K562 (cell line): ENCODE measurements at regions not wholly inside any gene's neighbourhood (a gene's known extent, or its start where the extent isn't known, plus 50 kb on each side); places are given as distances from the start of the nearest gene placed in this dataset.
A peak's percentile ranks its signal among the peaks of the same experiment; 100 is the strongest.

Source experiments
- ATAC-seq: fragments of 200-7000 bp; cut with Tn5 transposase; 3 replicates; pipeline ENCODE4 v1.9.1; 2020; ENCODE audit warnings: moderate library complexity
- BruUV-seq: library from RNA; stranded (reverse); fragments of 400-500 nt; replicated peaks from 2 replicates; lab custom pipeline; 2021; lab: Mats Ljungman, UMichigan
- CTCF ChIA-PET: fragments of 300-600 bp; formaldehyde crosslinking; extraction: SDS; loops from one replicate; lab custom pipeline; 2021; ENCODE audit warnings: low intra/inter-chr PET ratio; lab: Yijun Ruan, JAX
- POLR2A ChIA-PET: fragments of 300-600, 350-650 bp; sonication (Branson Sonifier 250); formaldehyde crosslinking; extraction: SDS; loops from one replicate; lab custom pipeline; 2021; ENCODE audit warnings: antibody characterized with exemption, inconsistent platforms; lab: Yijun Ruan, JAX
- DNase-seq, 4 experiments: peaks; one replicate each; pipeline versions ENCODE4 v3.0.0 to v3.0.0-alpha.2; 2011 to 2018; ENCODE audit warnings: low spot score in 3 of 4, mixed read lengths in 3 of 4; ENCODE audit errors: extremely low read depth in 1 of 4
- FAIRE-seq: peaks from 2 replicates; lab custom pipeline; 2011; peaks lifted over from hg19 to GRCh38; lab: Jason Lieb, UNC
- H2AFZ ChIP-seq: 2 replicates; pipeline ENCODE4 v1.6.0; 2011; ENCODE audit warnings: low read depth, low read length, control low read depth, inconsistent platforms
- H3K27ac ChIP-seq: fragments of 200-600 bp; 3 replicates; pipeline ENCODE4 v1.8.0; 2011; ENCODE audit warnings: low read depth, mild to moderate bottlenecking, control low read depth, inconsistent platforms, low read length, moderate library complexity, mixed read lengths; ENCODE audit errors: extremely low read depth
- H3K27me3 ChIP-seq, 2 experiments: fragments of 300-600 bp in 1 of 2; 2 replicates in 1 of 2; 3 replicates in 1 of 2; pipeline versions ENCODE4 v1.6.0 to v1.8.0; 2011; ENCODE audit warnings: inconsistent platforms in 2 of 2, low read length in 2 of 2, mild to moderate bottlenecking in 1 of 2, mixed read lengths in 1 of 2, moderate library complexity in 1 of 2; ENCODE audit not compliant: control insufficient read depth in 2 of 2, insufficient read depth in 2 of 2
- H3K36me3 ChIP-seq: fragments of 300-600 bp; 3 replicates; pipeline ENCODE4 v1.8.0; 2011; ENCODE audit warnings: mild to moderate bottlenecking, low read length, inconsistent platforms; ENCODE audit not compliant: control insufficient read depth, insufficient read depth
- H3K4me1 ChIP-seq, 2 experiments: fragments of 200-600 bp in 1 of 2; replicated peaks in 1 of 2; 2 replicates in 1 of 2; 3 replicates in 1 of 2; pipeline versions ENCODE4 v1.5.1 to v1.8.0; 2011; ENCODE audit warnings: inconsistent platforms in 2 of 2, low read length in 2 of 2, mild to moderate bottlenecking in 1 of 2, mixed read lengths in 1 of 2, moderate library complexity in 1 of 2; ENCODE audit not compliant: control insufficient read depth in 2 of 2, insufficient read depth in 2 of 2
- H3K4me2 ChIP-seq: 2 replicates; pipeline ENCODE4 v1.6.1; 2011; ENCODE audit warnings: low read length, control low read depth, inconsistent platforms, mixed read lengths; ENCODE audit not compliant: insufficient read depth
- H3K4me3 ChIP-seq: fragments of 200-600 bp; sonication (generic), shearing (Covaris generic); 2 replicates; pipeline ENCODE4 v1.5.1; 2016; ENCODE audit warnings: control low read depth, inconsistent platforms
- H3K79me2 ChIP-seq: fragments of 200-600 bp; 3 replicates; pipeline ENCODE4 v1.8.0; 2011; ENCODE audit warnings: low read length, inconsistent platforms; ENCODE audit not compliant: control insufficient read depth, insufficient read depth
- H3K9ac ChIP-seq, 2 experiments: 2 replicates each; pipeline versions ENCODE4 v1.6.0 to v1.6.1; 2011; ENCODE audit warnings: low read depth in 2 of 2, low read length in 2 of 2, control low read depth in 1 of 2, inconsistent platforms in 1 of 2, mild to moderate bottlenecking in 1 of 2, mixed read lengths in 1 of 2; ENCODE audit not compliant: insufficient read depth in 1 of 2
- H3K9me1 ChIP-seq: one replicate; pipeline ENCODE4 v1.6.0; 2011; ENCODE audit warnings: inconsistent platforms, mild to moderate bottlenecking, low read length, moderate library complexity; ENCODE audit not compliant: control insufficient read depth, insufficient read depth
- H3K9me3 ChIP-seq: replicated peaks from 2 replicates; pipeline ENCODE4 v1.5.1; 2011; ENCODE audit warnings: low read depth, low read length, inconsistent platforms; ENCODE audit not compliant: control insufficient read depth, insufficient read depth
- H4K20me1 ChIP-seq: replicated peaks from 2 replicates; pipeline ENCODE4 v1.6.1; 2011; ENCODE audit warnings: low read length, inconsistent platforms, mixed read lengths; ENCODE audit not compliant: control insufficient read depth, insufficient read depth
- C11orf30 ChIP-seq: fragments of 450-650 bp; IDR thresholded peaks from 2 replicates; pipeline ENCODE4 v1.6.1; 2016; ENCODE audit warnings: low read depth, mild to moderate bottlenecking
- CHD1 ChIP-seq: fragments of 200-600 bp; sonication (generic); IDR thresholded peaks from one replicate; pipeline ENCODE4 v1.6.1; 2012; ENCODE audit warnings: mild to moderate bottlenecking, moderate library complexity, low read length, inconsistent platforms
- GABPA ChIP-seq: fragments of 200-800 bp; sonication (Bioruptor generic); conservative IDR thresholded peaks from 2 replicates; pipeline ENCODE4 v1.6.1; 2016; ENCODE audit warnings: low read depth, missing genetic modification characterization, missing compliant biosample characterization
- GTF2A2 ChIP-seq: IDR thresholded peaks from 2 replicates; pipeline ENCODE4 v1.6.1; 2016; ENCODE audit warnings: mild to moderate bottlenecking, missing genetic modification characterization, missing compliant biosample characterization
- MAFF ChIP-seq: IDR thresholded peaks from 2 replicates; pipeline ENCODE4 v1.6.1; 2012; ENCODE audit warnings: low read length, improper control_type of control experiment
- MAFK ChIP-seq: IDR thresholded peaks from 2 replicates; pipeline ENCODE4 v1.6.1; 2011; ENCODE audit warnings: low read length, improper control_type of control experiment
- NR3C1 ChIP-seq: sonication (generic); formaldehyde crosslinking; IDR thresholded peaks from 2 replicates; pipeline ENCODE4 v1.8.1; 2022; ENCODE audit warnings: missing genetic modification reagents
- PTTG1 ChIP-seq: fragments of 450-650 bp; IDR thresholded peaks from 2 replicates; pipeline ENCODE4 v1.6.1; 2016; ENCODE audit warnings: low read depth, mild to moderate bottlenecking, missing genetic modification characterization, missing compliant biosample characterization
- RBM34 ChIP-seq: fragments of 200-400 bp; formaldehyde crosslinking; IDR thresholded peaks from 2 replicates; pipeline ENCODE4 v1.6.1; 2018; ENCODE audit warnings: low read length, borderline replicate concordance; ENCODE audit not compliant: insufficient read depth
- RBM39 ChIP-seq: fragments of 200-400 bp; formaldehyde crosslinking; optimal IDR thresholded peaks from 2 replicates; pipeline ENCODE3; 2018; ENCODE audit warnings: low read depth, low read length
- RNF2 ChIP-seq: sonication (generic); IDR thresholded peaks from 2 replicates; pipeline ENCODE4 v1.6.1; 2016
- ZNF311 ChIP-seq: fragments of 250-450 bp; sonication (Bioruptor Pico); IDR thresholded peaks from 2 replicates; pipeline ENCODE4 v1.4.0; 2020; ENCODE audit warnings: mild to moderate bottlenecking, moderate library complexity
- ZNF316 ChIP-seq: fragments of 450-650 bp; IDR thresholded peaks from 2 replicates; pipeline ENCODE4 v1.6.1; 2016
- WGBS: fragments of 100-300 bp; shearing (Covaris generic); methylation state at CpG from one replicate; pipeline ENCODE4 v1.1.6; 2016; ENCODE audit warnings: low coverage, mixed read lengths; ENCODE audit not compliant: insufficient coverage; ENCODE audit errors: missing lambda C conversion rate; 5-methylcytosine and 5-hydroxymethylcytosine counted together
- in situ Hi-C: fragments of 300-500 bp; cut with MboI; formaldehyde crosslinking; loops from 4 replicates; pipeline ENCODE4 v1.15.0; 2018; ENCODE audit warnings: inconsistent platforms, mixed read lengths
- intact Hi-C: fragments of 100-400 bp; cut with micrococcal nuclease; formaldehyde crosslinking; loops from 2 replicates; pipeline ENCODE4 v1.14.2; 2022
- TF ChIP-seq, protein P1 (sequence below), 2 experiments: fragments of 200-800 bp in 1 of 2; sonication (Bioruptor generic) in 1 of 2; sonication (generic) in 1 of 2; formaldehyde crosslinking in 1 of 2; IDR thresholded peaks in 1 of 2; conservative IDR thresholded peaks in 1 of 2; 2 replicates each; pipeline versions ENCODE4 v1.5.0 to v1.6.1; 2016 to 2020; ENCODE audit warnings: missing compliant biosample characterization in 1 of 2, missing genetic modification characterization in 1 of 2, missing genetic modification reagents in 1 of 2
- TF ChIP-seq, protein P2 (sequence below), 3 experiments: fragments of 200-800 bp in 1 of 3; sonication (Bioruptor generic) in 1 of 3; sonication (generic) in 1 of 3; formaldehyde crosslinking in 1 of 3; IDR thresholded peaks; 2 replicates each; pipeline versions ENCODE4 v1.6.1 to v1.8.0; 2016 to 2022; ENCODE audit warnings: mild to moderate bottlenecking in 2 of 3, missing compliant biosample characterization in 2 of 3, missing genetic modification characterization in 2 of 3, missing genetic modification reagents in 1 of 3

DNA sequence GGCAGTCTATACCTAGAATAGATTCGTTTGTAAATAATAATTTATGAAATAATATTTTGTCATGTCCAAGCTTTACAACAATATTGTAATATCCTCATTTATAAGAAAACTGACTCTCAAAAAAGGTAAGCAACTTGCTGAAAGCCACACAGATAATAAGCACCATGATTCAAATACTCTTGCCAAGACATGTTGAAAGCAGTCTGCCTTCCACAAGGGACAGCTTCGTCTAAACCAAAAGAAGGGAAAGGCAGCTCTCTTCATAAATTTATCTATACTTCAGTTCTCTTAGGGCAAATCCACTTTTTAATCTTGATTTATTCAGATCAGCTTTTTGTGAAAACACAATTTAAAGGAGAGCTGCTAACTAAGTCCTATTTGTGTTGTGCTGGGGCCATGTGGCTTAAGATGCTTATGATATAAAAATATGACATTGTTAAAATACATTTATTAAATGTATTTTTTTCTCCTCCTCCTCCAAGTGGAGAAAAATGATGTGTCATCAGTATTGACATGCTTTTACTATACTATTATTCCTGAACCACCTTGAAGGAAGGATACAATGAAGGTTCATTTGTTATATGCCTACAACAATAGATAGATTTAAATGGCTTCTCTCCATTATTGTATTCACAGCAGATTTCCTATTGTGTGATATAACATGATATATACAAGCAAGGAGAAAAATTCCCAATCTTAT, 737.0 kb downstream of the HDGFL1 start:
- BruUV-seq, result no TSS peak
- ChIA-PET CTCF (no interaction called here), POLR2A (no interaction called here)
- Histone ChIP-seq H3K4me2 (no peak overlapping the region), H4K20me1 (no peaks in the 10 kb centered on the region), H3K79me2 (no peaks in the 10 kb centered on the region), H3K9me3 (no peaks in the 10 kb centered on the region), H3K4me1 (no peaks in the 10 kb centered on the region), H3K27ac (no peak overlapping the region), H2AFZ (no peak overlapping the region), H3K36me3 (no peaks in the 10 kb centered on the region), H3K4me3 (no peak overlapping the region), H3K9me1 (no peaks in the 10 kb centered on the region), H3K27me3 (no peaks in the 10 kb centered on the region), H3K9ac (no peak overlapping the region)
- WGBS, result 2% methylated on average over 2 of the region's 2 CpGs
- DNase-seq, result no peak
- TF ChIP-seq MAFK (peak; percentile 64), GABPA (tag) (no peak), ZNF316 (peak; percentile 72), RNF2 (no peak), MAFF (peak; percentile 61), RBM34 (no peak), C11orf30 (peak; percentile 32; the same call in 1 of the 2 replicates)
- intact Hi-C loops, result no loop called here
- FAIRE-seq, result no peak
- in situ Hi-C loops, result no loop called here
- ATAC-seq, result no peak

DNA sequence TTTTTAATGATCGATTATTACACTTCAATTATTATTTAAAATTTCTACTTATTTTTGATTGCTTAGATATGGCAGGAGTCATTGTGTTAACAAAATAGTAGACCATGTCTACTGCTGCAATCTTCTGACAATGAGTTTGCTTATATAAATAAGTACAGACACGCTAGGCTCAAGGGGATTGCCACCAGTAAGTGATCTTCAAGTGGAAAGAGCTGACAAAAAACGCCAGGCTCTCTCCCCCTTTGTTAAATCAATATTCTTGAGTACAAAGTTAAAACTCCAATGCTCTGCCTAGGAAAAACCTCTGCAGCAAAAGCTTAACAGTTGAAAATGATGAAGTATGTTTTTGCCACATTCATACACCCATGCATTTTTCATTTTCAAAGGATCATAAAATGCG, 738.1 kb downstream of the HDGFL1 start:
- ATAC-seq (no peak), DNase-seq (no peak), FAIRE-seq (no peak)
- no peaks in the 10 kb centered on the region for H4K20me1 ChIP-seq
- ChIA-PET POLR2A (no interaction called here), CTCF (no interaction called here)
- H3K9ac ChIP-seq, result no peak overlapping the region
- in situ Hi-C loops, result no loop called here
- no peak overlapping the region for H3K4me3 ChIP-seq
- no peaks in the 10 kb centered on the region for H3K4me1 ChIP-seq
- no peak overlapping the region for H2AFZ ChIP-seq
- BruUV-seq, result no TSS peak
- no peaks in the 10 kb centered on the region for H3K27me3 ChIP-seq
- intact Hi-C loops, result no loop called here
- 2% methylated on average over 4 of the region's 4 CpGs for WGBS
- H3K4me2 ChIP-seq, result no peak overlapping the region
- no peaks in the 10 kb centered on the region for H3K36me3 ChIP-seq
- H3K9me3 ChIP-seq, result no peaks in the 10 kb centered on the region; the same call in 1 of the 2 replicates
- no peaks in the 10 kb centered on the region for H3K9me1 ChIP-seq
- no peaks in the 10 kb centered on the region for H3K79me2 ChIP-seq
- H3K27ac ChIP-seq, result no peak overlapping the region
- TF ChIP-seq, protein P1, sequence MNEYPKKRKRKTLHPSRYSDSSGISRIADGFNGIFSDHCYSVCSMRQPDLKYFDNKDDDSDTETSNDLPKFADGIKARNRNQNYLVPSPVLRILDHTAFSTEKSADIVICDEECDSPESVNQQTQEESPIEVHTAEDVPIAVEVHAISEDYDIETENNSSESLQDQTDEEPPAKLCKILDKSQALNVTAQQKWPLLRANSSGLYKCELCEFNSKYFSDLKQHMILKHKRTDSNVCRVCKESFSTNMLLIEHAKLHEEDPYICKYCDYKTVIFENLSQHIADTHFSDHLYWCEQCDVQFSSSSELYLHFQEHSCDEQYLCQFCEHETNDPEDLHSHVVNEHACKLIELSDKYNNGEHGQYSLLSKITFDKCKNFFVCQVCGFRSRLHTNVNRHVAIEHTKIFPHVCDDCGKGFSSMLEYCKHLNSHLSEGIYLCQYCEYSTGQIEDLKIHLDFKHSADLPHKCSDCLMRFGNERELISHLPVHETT (CRISPR knock-in tag; conservative IDR thresholded peaks at IDR 0.05 in 1 of 2, IDR thresholded peaks at IDR 0.05 in 1 of 2), result no peak
- TF ChIP-seq RBM39, result no peak
- TF ChIP-seq CHD1, result no peak
- TF ChIP-seq, protein P2, sequence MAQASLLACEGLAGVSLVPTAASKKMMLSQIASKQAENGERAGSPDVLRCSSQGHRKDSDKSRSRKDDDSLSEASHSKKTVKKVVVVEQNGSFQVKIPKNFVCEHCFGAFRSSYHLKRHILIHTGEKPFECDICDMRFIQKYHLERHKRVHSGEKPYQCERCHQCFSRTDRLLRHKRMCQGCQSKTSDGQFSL (CRISPR knock-in tag; IDR thresholded peaks at IDR 0.05), result no peak
- TF ChIP-seq, protein P2 (tag; IDR thresholded peaks at IDR 0.05), result no peak
- no peak for TF ChIP-seq ZNF311 (CRISPR knock-in tag)
- TF ChIP-seq GTF2A2, result no peak
- TF ChIP-seq NR3C1 (CRISPR knock-in tag), result no peak
- no peak for TF ChIP-seq PTTG1 (tag)
